Coronary artery (tissue), 2 donors: ENCODE measurements at regions not wholly inside any gene's neighbourhood (a gene's known extent, or its start where the extent isn't known, plus 50 kb on each side); places are given as distances from the start of the nearest gene placed in this dataset.

Experiments used
- DNase-seq: peaks from one replicate; pipeline ENCODE4 v3.0.0-alpha.2; 2017; ENCODE audit warnings: low spot score
- H3K27ac ChIP-seq, 2 donors: fragments of 200-600 bp; sonication (generic); one replicate each; pipeline ENCODE4 v1.5.1; 2016 to 2019
- H3K4me3 ChIP-seq: fragments of 200-600 bp; sonication (generic); 2 replicates; pipeline ENCODE4 v1.5.1; 2016; ENCODE audit warnings: mild to moderate bottlenecking, moderate library complexity
- TF ChIP-seq, protein P1 (sequence below): fragments of 200-600 bp; sonication (generic); IDR thresholded peaks from one replicate; pipeline ENCODE4 v1.5.1; 2019; ENCODE audit warnings: antibody characterized with exemption

DNA sequence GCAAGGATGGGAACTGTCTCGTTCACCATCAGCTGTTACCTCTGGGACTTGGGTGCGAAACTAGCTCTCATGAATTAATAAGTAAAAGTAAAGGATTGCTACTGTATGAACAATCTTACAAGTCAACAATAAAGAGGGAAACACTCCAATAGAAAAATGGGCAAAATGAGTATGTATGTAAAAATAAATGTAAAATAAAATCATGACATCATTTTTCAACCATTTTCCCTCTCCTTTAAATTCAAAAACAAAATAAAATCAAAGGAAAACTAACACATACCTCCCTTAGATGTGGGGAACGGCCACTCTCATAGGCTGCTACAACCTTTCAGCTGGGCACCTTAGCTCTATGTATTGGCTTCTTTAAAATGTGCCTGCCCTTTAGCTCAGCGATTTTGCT lies 389.7 kb upstream of the ARID1B start:
- Histone ChIP-seq H3K4me3 (no peak overlapping the region), H3K27ac (no peak overlapping the region)
- TF ChIP-seq, protein P1, sequence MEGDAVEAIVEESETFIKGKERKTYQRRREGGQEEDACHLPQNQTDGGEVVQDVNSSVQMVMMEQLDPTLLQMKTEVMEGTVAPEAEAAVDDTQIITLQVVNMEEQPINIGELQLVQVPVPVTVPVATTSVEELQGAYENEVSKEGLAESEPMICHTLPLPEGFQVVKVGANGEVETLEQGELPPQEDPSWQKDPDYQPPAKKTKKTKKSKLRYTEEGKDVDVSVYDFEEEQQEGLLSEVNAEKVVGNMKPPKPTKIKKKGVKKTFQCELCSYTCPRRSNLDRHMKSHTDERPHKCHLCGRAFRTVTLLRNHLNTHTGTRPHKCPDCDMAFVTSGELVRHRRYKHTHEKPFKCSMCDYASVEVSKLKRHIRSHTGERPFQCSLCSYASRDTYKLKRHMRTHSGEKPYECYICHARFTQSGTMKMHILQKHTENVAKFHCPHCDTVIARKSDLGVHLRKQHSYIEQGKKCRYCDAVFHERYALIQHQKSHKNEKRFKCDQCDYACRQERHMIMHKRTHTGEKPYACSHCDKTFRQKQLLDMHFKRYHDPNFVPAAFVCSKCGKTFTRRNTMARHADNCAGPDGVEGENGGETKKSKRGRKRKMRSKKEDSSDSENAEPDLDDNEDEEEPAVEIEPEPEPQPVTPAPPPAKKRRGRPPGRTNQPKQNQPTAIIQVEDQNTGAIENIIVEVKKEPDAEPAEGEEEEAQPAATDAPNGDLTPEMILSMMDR: no peak
- no peak for DNase-seq

DNA sequence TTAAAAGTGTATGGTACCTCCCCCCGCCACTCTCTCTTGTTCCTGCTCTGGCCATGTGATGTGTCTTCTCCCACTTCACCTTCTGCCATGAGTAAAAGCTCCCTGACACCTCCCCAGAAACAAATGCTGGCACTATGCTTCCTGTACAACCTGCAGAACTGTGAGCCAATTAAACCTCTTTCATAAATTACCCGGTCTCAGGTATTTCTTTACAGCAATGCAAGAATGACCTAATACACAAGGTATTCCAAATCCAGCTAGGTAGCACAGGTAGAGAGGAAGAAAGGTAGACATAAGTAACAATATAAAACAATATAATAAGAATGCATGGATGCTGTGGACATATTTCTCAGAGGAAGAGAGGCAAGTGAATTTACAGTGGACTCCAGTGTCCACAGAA lies 394.1 kb upstream of the ARID1B start:
- Histone ChIP-seq H3K27ac (no peak overlapping the region), H3K4me3 (no peak overlapping the region)
- no peak for DNase-seq
- TF ChIP-seq, protein P1: no peak

DNA sequence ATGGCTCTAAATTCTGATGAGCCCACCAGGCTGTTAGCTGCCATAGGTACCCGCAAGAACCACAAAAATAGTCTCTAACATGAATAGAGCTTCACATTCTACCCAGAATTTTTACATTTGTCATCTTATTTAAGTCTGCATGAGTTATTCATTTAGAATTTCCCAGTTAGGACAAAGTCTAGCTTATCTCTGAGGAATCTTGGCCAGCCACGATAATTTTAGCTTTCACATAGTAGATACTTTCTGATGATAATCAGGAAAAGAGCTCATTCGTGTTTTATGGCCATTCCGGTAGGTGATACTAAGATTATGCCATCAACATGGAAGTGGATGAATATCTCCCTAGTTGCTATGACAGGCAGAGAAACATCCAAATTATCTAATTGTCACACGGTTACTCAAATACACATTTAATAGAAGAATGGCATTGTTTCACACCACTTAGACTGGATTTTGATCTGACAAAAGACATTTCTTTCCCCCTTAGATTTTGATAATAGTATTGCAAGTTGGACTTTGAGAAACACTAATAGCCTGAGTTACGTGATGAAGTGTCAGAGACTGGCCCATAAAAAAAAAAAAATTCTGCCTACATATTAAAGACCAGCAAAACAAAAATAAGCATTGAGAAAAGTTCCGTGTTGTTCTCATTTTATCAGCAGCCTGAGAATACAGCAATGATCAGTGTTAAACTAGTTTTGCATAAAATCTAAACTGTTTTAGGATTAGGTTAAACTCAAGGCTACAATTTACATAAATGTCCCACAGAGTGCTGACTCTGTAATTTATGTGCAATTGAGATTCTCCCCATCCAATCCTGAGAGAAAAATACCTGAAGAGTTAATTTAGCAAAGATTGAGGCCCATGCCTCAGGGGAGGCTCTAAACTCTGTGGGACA lies 397.5 kb upstream of the ARID1B start:
- Histone ChIP-seq H3K27ac (no peak overlapping the region), H3K4me3 (no peak overlapping the region)
- no peak for DNase-seq
- TF ChIP-seq, protein P1: no peak

DNA sequence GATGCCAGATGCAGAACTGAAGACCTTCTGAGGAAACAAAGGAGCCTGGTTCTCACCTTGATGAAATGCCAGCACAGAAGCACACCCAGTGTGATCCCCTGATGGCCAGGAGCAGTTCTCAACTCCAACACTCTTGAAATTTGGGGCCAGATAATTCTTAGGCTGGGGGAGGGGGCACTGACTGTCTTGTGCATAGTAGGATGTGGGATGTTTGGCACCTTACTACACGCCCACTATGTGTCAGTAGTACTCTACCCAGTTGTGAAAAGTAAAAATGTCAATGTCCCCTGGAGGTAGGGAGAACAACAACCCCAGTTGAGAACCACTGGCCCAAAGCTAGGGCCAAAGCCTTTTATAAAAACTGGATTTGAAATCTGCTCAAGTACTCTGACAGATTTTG lies 398.3 kb upstream of the ARID1B start:
- no peak for DNase-seq
- H3K27ac ChIP-seq: no peak overlapping the region
- H3K4me3 ChIP-seq: no peak overlapping the region
- TF ChIP-seq, protein P1: no peak

DNA sequence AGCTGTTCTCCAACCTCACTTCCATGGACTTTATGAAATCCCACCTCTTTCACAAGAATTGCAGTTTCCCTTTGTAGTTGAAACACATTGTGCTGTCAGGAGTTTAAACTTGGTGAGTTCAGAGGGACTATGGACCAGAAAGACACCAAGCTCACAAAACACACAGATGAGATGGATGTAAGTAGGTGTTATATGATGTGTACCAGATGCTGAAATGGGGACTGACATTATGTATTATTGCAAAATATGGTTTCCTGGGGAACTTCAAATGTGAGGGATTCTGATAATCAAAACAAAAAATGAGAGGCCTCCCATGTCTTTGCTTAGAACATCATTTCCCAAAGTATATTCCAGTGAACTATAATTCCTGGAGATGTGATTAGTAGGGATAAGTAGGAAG lies 401.1 kb upstream of the ARID1B start:
- H3K27ac ChIP-seq: no peak overlapping the region
- no peak overlapping the region for H3K4me3 ChIP-seq
- TF ChIP-seq, protein P1: no peak
- no peak for DNase-seq

DNA sequence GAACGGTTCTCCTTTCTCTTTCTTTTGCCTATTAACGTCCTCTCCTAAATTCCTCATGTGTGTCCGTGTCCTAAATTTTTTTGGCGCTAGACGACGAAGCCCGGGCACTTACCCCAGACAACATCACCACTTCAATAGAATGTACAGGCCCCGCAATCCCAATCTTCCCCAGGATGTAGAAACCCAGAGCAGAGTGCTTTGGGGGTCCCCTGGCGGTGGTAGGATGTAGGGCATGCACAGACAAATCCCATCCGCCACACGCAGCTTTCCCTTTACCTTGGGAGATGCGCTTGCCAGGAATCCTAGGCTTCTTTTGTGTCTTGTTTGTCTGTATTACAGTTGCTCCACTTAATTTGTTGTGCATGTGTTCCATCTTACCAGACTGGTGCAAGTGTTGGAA lies 417.3 kb upstream of the ARID1B start:
- TF ChIP-seq, protein P1: no peak
- Histone ChIP-seq H3K4me3 (no peak overlapping the region), H3K27ac (no peak overlapping the region)
- no peak for DNase-seq

DNA sequence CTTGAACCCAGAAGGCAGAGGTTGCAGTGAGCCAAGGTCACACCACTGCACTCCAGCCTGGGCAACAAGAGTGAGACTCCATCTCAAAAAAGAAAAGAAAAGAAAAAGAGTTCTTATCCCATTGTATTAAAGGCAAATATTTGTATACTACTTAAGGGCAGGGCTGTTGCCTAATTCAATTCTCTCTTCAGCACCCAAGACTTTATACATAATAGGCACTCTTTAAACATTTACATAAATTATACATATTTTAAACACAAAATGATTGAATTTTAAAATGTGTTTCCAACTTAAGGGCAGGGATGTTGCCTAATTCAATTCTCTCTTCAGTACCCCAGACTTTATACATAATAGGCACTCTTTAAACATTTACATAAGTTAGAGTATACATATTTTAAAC lies 424.3 kb upstream of the ARID1B start:
- TF ChIP-seq, protein P1: no peak
- DNase-seq: no peak
- H3K27ac ChIP-seq: no peak overlapping the region
- H3K4me3 ChIP-seq: no peak overlapping the region
